C4-2B (cell line): ENCODE measurements at regions not wholly inside any gene's neighbourhood (a gene's known extent, or its start where the extent isn't known, plus 50 kb on each side); places are given as distances from the start of the nearest gene placed in this dataset.

Experiments used
- ZFX ChIP-seq: fragments of 450-650 bp; IDR thresholded peaks from 2 replicates; pipeline ENCODE4 v1.6.1; 2017
- TF ChIP-seq, protein P1 (sequence below): fragments of 450-650 bp; conservative IDR thresholded peaks from 2 replicates; pipeline ENCODE4 v1.5.1; 2017; ENCODE audit warnings: mild to moderate bottlenecking

DNA sequence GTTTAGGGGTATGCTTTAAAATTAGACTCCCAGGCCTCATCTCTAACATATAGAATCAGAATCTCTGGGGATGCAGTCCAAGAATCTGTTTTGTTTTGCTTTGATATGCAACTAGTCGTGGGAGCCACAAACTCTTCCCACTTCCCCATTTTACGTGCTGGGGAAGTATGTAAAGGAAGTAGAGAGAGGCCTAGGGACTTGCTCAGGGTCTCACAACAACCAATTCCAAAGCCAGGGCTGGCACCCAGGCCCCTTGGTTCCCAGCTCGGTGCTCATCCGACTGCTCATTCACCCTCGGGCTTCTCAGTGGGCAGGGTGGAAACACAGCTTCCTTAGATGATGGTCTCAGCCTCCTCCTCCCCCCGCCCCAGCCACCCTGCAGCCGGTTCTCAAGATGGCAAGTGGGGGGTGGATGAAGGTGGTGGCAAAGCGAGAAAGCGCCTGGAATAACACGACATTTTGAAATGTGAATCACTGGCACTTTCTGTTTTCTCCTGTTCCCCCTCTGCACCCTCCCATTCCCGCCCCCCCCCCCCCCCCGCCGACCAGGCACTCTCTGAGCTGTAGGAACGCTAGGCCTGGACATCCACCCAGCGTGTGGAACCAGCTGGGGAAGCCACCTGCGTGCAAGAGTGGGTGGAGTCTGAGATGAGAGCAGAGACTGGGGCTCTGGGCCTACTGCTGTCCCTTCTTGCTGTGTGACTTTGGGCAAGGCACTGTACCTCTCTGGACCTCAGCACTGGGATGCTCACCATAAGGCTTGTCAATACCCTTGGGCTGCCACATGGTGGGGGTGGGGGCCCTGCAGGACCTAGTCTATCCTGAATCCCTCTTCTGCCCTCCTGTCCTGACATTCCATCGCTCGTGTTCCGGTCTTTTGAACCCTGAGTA is 214.5 kb downstream of the RPLP1 start:
- TF ChIP-seq, protein P1, sequence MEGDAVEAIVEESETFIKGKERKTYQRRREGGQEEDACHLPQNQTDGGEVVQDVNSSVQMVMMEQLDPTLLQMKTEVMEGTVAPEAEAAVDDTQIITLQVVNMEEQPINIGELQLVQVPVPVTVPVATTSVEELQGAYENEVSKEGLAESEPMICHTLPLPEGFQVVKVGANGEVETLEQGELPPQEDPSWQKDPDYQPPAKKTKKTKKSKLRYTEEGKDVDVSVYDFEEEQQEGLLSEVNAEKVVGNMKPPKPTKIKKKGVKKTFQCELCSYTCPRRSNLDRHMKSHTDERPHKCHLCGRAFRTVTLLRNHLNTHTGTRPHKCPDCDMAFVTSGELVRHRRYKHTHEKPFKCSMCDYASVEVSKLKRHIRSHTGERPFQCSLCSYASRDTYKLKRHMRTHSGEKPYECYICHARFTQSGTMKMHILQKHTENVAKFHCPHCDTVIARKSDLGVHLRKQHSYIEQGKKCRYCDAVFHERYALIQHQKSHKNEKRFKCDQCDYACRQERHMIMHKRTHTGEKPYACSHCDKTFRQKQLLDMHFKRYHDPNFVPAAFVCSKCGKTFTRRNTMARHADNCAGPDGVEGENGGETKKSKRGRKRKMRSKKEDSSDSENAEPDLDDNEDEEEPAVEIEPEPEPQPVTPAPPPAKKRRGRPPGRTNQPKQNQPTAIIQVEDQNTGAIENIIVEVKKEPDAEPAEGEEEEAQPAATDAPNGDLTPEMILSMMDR: no peak
- TF ChIP-seq ZFX: no peak
